ENCODE measurements at regions not wholly inside any gene's neighbourhood (a gene's known extent, or its start where the extent isn't known, plus 50 kb on each side); places are given as distances from the start of the nearest gene placed in this dataset.

DNA sequence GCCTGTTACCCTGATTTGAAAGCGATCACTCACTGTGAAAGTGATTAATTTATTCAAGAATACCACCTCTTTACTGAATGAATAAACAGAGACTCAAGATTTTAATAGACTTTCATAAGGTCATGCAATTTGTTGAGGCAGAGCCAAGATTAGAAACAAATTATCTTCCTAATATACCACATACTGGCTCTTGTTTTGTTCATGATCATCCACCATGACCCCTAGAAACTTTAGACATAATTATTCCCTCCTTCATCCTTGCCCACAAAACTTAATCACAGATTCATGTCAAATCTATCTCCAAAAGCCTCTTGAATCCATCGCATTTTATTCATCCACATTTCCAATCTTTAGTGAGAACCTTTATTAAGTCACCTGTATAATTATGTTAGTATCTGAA, 152.3 kb downstream of the ATXN7L3B start:
- intact Hi-C loops (cut with DNase I), result no loop called here
- TF ChIP-seq, protein P1, sequence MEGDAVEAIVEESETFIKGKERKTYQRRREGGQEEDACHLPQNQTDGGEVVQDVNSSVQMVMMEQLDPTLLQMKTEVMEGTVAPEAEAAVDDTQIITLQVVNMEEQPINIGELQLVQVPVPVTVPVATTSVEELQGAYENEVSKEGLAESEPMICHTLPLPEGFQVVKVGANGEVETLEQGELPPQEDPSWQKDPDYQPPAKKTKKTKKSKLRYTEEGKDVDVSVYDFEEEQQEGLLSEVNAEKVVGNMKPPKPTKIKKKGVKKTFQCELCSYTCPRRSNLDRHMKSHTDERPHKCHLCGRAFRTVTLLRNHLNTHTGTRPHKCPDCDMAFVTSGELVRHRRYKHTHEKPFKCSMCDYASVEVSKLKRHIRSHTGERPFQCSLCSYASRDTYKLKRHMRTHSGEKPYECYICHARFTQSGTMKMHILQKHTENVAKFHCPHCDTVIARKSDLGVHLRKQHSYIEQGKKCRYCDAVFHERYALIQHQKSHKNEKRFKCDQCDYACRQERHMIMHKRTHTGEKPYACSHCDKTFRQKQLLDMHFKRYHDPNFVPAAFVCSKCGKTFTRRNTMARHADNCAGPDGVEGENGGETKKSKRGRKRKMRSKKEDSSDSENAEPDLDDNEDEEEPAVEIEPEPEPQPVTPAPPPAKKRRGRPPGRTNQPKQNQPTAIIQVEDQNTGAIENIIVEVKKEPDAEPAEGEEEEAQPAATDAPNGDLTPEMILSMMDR (IDR thresholded peaks at IDR 0.05; ENCODE audit: borderline replicate concordance, extremely low read depth, insufficient read depth), result no peak
- FAIRE-seq (no peak), DNase-seq (no peak)
- H3K27me3 ChIP-seq (ENCODE audit: control insufficient read depth, insufficient read depth, low read length), result no peaks in the 10 kb centered on the region
- H3K36me3 ChIP-seq (ENCODE audit: control insufficient read depth in 2 of 3, insufficient read depth in 3 of 3, low read length in 3 of 3), result no peaks in the 10 kb centered on the region
- H3K4me1 ChIP-seq (ENCODE audit: control insufficient read depth in 2 of 3, insufficient read depth in 2 of 3, low read depth in 1 of 3, low read length in 3 of 3), result no peaks in the 10 kb centered on the region
- H3K9ac ChIP-seq (ENCODE audit: low read length in 3 of 3), result no peak overlapping the region
- H3K4me3 ChIP-seq (ENCODE audit: low read length in 3 of 3), result no peak overlapping the region
- no peak overlapping the region for H3K27ac ChIP-seq (ENCODE audit: low read depth in 2 of 2, low read length in 2 of 2)
- no peaks in the 10 kb centered on the region for H3K9me3 ChIP-seq (ENCODE audit: control insufficient read depth in 2 of 3, insufficient read depth in 1 of 3, low read length in 3 of 3)

DNA sequence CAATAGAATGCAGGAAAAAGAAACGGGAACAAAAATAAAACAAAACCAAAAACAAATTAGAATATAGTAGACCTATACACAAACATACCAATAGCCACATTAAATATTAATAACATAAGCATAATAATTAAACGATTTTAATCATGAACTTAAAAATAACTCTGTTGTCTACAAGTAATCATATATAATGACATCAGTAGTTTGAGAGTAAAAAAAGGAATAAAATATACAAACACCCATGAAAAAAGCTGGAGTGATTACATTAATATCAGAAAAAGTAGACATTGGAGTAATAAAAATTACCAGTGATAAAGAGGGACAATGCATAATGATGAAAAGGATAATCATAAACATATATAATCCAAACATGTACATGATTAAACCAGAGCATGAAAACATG, 181.8 kb downstream of the ATXN7L3B start:
- no peak for DNase-seq
- H3K9ac ChIP-seq (ENCODE audit: low read length in 3 of 3), result no peak overlapping the region
- H3K4me3 ChIP-seq (ENCODE audit: low read length in 3 of 3), result no peak overlapping the region
- no peak overlapping the region for H3K27ac ChIP-seq (ENCODE audit: low read depth in 2 of 2, low read length in 2 of 2)
- H3K4me1 ChIP-seq (ENCODE audit: control insufficient read depth in 2 of 3, insufficient read depth in 2 of 3, low read depth in 1 of 3, low read length in 3 of 3), result no peaks in the 10 kb centered on the region
- no peaks in the 10 kb centered on the region for H3K9me3 ChIP-seq (ENCODE audit: control insufficient read depth in 2 of 3, insufficient read depth in 1 of 3, low read length in 3 of 3)
- TF ChIP-seq, protein P1 (IDR thresholded peaks at IDR 0.05; ENCODE audit: borderline replicate concordance, extremely low read depth, insufficient read depth), result no peak
- no peak for FAIRE-seq
- H3K27me3 ChIP-seq (ENCODE audit: control insufficient read depth, insufficient read depth, low read length), result no peaks in the 10 kb centered on the region
- intact Hi-C loops (cut with DNase I), result no loop called here
- H3K36me3 ChIP-seq (ENCODE audit: control insufficient read depth in 2 of 3, insufficient read depth in 3 of 3, low read length in 3 of 3), result no peaks in the 10 kb centered on the region

- H3K36me3 ChIP-seq (ENCODE audit: control insufficient read depth in 2 of 3, insufficient read depth in 3 of 3, low read length in 3 of 3), result no peaks in the 10 kb centered on the region
- no peaks in the 10 kb centered on the region for H3K4me1 ChIP-seq (ENCODE audit: control insufficient read depth in 2 of 3, insufficient read depth in 2 of 3, low read depth in 1 of 3, low read length in 3 of 3)
- H3K27ac ChIP-seq (ENCODE audit: low read depth in 2 of 2, low read length in 2 of 2), result no peak overlapping the region
- H3K27me3 ChIP-seq (ENCODE audit: control insufficient read depth, insufficient read depth, low read length), result no peaks in the 10 kb centered on the region
- FAIRE-seq, result no peak
- TF ChIP-seq, protein P1 (IDR thresholded peaks at IDR 0.05; ENCODE audit: borderline replicate concordance, extremely low read depth, insufficient read depth), result no peak
- H3K9ac ChIP-seq (ENCODE audit: low read length in 3 of 3), result no peak overlapping the region
- peak in 1 of 5 donors; percentile 47 for DNase-seq
- H3K9me3 ChIP-seq (ENCODE audit: control insufficient read depth in 2 of 3, insufficient read depth in 1 of 3, low read length in 3 of 3), result no peaks in the 10 kb centered on the region
- intact Hi-C loops (cut with DNase I), result no loop called here
- no peak overlapping the region for H3K4me3 ChIP-seq (ENCODE audit: low read length in 3 of 3)
Observed at GRCh38 chr12:74722709-74723108, 185.1 kb downstream of the ATXN7L3B start.

DNA sequence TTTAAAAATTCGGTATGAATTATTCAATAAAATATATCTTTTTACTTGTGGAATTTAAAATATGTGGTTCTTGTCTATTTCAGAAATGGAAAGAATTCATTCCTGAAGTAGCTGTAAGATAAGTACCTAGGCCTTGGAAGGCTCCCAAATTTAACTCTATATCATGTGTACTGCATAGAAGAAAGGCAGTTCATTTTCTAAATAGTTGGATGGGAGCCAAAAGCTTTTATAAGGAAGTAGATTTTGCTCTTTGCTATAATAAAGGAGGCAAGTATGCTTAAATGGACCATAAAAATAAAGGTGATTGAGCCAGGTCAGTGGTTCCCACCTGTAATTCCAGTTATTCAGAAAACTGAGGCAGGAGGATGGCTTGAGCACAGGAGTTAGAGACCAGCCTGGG, 187.5 kb downstream of the ATXN7L3B start:
- FAIRE-seq, result no peak
- TF ChIP-seq, protein P1 (IDR thresholded peaks at IDR 0.05; ENCODE audit: borderline replicate concordance, extremely low read depth, insufficient read depth), result no peak

More for the DNA sequence above, 187.5 kb downstream of the ATXN7L3B start:
- DNase-seq, result no peak
- H3K4me3 ChIP-seq (ENCODE audit: low read length in 3 of 3), result no peak overlapping the region
- H3K27ac ChIP-seq (ENCODE audit: low read depth in 2 of 2, low read length in 2 of 2), result no peak overlapping the region
- H3K9ac ChIP-seq (ENCODE audit: low read length in 3 of 3), result no peak overlapping the region
- no peaks in the 10 kb centered on the region for H3K27me3 ChIP-seq (ENCODE audit: control insufficient read depth, insufficient read depth, low read length)
- no peaks in the 10 kb centered on the region for H3K9me3 ChIP-seq (ENCODE audit: control insufficient read depth in 2 of 3, insufficient read depth in 1 of 3, low read length in 3 of 3)
- intact Hi-C loops (cut with DNase I), result no loop called here
- H3K4me1 ChIP-seq (ENCODE audit: control insufficient read depth in 2 of 3, insufficient read depth in 2 of 3, low read depth in 1 of 3, low read length in 3 of 3), result no peaks in the 10 kb centered on the region
- no peaks in the 10 kb centered on the region for H3K36me3 ChIP-seq (ENCODE audit: control insufficient read depth in 2 of 3, insufficient read depth in 3 of 3, low read length in 3 of 3)
